ENCODE measurements at regions not wholly inside any gene's neighbourhood (a gene's known extent, or its start where the extent isn't known, plus 50 kb on each side); places are given as distances from the start of the nearest gene placed in this dataset.

DNA sequence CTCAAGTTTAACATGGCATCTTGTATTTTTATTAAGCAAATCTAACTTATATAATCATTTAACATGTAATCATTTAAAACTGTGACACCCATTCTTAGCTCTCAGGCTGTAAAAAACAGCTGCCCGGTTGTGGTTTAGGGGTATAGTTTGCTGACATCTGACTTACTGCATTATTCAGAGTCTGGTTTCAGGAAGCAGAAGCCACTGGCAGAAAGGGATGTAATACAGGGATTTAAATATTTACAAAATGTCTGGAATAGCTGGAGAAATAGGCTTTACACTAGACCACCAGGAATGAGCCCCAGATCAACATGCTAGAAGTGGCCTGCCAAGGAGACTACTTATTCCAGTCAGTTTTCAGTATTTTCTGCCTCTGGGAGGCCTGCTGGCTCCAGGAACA is 421.1 kb downstream of the CD109 start (continued):
- TF ChIP-seq NANOG (IDR thresholded peaks at IDR 0.05; ENCODE audit: borderline replicate concordance), result no peak
- TF ChIP-seq, protein P1, sequence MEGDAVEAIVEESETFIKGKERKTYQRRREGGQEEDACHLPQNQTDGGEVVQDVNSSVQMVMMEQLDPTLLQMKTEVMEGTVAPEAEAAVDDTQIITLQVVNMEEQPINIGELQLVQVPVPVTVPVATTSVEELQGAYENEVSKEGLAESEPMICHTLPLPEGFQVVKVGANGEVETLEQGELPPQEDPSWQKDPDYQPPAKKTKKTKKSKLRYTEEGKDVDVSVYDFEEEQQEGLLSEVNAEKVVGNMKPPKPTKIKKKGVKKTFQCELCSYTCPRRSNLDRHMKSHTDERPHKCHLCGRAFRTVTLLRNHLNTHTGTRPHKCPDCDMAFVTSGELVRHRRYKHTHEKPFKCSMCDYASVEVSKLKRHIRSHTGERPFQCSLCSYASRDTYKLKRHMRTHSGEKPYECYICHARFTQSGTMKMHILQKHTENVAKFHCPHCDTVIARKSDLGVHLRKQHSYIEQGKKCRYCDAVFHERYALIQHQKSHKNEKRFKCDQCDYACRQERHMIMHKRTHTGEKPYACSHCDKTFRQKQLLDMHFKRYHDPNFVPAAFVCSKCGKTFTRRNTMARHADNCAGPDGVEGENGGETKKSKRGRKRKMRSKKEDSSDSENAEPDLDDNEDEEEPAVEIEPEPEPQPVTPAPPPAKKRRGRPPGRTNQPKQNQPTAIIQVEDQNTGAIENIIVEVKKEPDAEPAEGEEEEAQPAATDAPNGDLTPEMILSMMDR (conservative IDR thresholded peaks at IDR 0.05; ENCODE audit: low read depth in 2 of 2), result no peak

DNA sequence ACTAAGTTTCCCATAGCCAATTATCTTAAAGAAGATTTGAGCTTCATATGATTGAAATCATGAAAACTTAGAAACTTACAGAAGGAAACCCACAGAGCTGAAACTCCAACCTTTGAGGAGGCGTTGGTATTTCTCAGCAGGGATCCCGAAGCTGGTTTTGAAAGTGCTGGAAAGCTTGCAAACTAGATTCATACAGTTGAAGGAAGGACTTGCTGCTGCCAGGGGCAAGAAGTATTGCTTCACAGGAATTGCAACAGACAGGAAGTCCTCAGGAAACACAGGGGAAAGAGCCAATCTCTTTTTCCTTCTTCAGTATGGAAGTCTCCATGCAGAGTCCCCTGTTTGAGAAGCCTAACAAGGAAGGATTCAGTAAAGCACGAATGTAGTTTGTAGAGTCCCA is 419.7 kb downstream of the CD109 start:
- DNase-seq (ENCODE audit: low spot score), result no peak
- no peak for ATAC-seq
- Histone ChIP-seq H3K79me2 (replicated peaks; ENCODE audit: insufficient read depth) (no peaks in the 10 kb centered on the region), H2AFZ (no peak overlapping the region), H3K4me2 (no peak overlapping the region), H3F3A (replicated peaks; ENCODE audit: low read depth) (no peaks in the 10 kb centered on the region), H4K20me1 (replicated peaks; ENCODE audit: insufficient read depth) (no peaks in the 10 kb centered on the region), H3K4me1 (ENCODE audit: insufficient read depth) (no peaks in the 10 kb centered on the region), H3K36me3 (ENCODE audit: insufficient read depth) (no peaks in the 10 kb centered on the region), H3K9me2 (ENCODE audit: insufficient read depth) (no peaks in the 10 kb centered on the region; the same call in 1 of the 2 replicates), H3K27me3 (ENCODE audit: insufficient read depth) (no peaks in the 10 kb centered on the region), H3K4me3 (no peak overlapping the region), H3K27ac (ENCODE audit: low read depth) (no peak overlapping the region)
- Mint-ChIP-seq H3K27me3 (ENCODE audit: insufficient read depth, low read depth, poor library complexity) (no peaks in the 10 kb centered on the region), H3K9me3 (no peaks in the 10 kb centered on the region; the same call in 1 of the 3 replicates), H3K4me3 (no peak overlapping the region), H3K36me3 (ENCODE audit: low read depth) (no peaks in the 10 kb centered on the region), H3K4me1 (no peaks in the 10 kb centered on the region), H3K27ac (no peak overlapping the region)
- TF ChIP-seq JUNB (IDR thresholded peaks at IDR 0.05; ENCODE audit: unreplicated experiment) (no peak), STAT1 (IDR thresholded peaks at IDR 0.05; ENCODE audit: unreplicated experiment) (no peak), NANOG (IDR thresholded peaks at IDR 0.05; ENCODE audit: borderline replicate concordance) (no peak), ZNF114 (CRISPR knock-in tag; IDR thresholded peaks at IDR 0.05) (no peak), ZNF331 (CRISPR knock-in tag; IDR thresholded peaks at IDR 0.05; ENCODE audit: low read depth) (no peak), EZH2phosphoT487 (IDR thresholded peaks at IDR 0.05; ENCODE audit: unreplicated experiment) (no peak), EZH2 (IDR thresholded peaks at IDR 0.05; ENCODE audit: low read depth, unreplicated experiment) (no peak)
- TF ChIP-seq, protein P2, sequence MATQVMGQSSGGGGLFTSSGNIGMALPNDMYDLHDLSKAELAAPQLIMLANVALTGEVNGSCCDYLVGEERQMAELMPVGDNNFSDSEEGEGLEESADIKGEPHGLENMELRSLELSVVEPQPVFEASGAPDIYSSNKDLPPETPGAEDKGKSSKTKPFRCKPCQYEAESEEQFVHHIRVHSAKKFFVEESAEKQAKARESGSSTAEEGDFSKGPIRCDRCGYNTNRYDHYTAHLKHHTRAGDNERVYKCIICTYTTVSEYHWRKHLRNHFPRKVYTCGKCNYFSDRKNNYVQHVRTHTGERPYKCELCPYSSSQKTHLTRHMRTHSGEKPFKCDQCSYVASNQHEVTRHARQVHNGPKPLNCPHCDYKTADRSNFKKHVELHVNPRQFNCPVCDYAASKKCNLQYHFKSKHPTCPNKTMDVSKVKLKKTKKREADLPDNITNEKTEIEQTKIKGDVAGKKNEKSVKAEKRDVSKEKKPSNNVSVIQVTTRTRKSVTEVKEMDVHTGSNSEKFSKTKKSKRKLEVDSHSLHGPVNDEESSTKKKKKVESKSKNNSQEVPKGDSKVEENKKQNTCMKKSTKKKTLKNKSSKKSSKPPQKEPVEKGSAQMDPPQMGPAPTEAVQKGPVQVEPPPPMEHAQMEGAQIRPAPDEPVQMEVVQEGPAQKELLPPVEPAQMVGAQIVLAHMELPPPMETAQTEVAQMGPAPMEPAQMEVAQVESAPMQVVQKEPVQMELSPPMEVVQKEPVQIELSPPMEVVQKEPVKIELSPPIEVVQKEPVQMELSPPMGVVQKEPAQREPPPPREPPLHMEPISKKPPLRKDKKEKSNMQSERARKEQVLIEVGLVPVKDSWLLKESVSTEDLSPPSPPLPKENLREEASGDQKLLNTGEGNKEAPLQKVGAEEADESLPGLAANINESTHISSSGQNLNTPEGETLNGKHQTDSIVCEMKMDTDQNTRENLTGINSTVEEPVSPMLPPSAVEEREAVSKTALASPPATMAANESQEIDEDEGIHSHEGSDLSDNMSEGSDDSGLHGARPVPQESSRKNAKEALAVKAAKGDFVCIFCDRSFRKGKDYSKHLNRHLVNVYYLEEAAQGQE (IDR thresholded peaks at IDR 0.05; ENCODE audit: unreplicated experiment), result no peak
- TF ChIP-seq, protein P1 (conservative IDR thresholded peaks at IDR 0.05; ENCODE audit: low read depth in 2 of 2), result no peak
- TF ChIP-seq, protein P3, sequence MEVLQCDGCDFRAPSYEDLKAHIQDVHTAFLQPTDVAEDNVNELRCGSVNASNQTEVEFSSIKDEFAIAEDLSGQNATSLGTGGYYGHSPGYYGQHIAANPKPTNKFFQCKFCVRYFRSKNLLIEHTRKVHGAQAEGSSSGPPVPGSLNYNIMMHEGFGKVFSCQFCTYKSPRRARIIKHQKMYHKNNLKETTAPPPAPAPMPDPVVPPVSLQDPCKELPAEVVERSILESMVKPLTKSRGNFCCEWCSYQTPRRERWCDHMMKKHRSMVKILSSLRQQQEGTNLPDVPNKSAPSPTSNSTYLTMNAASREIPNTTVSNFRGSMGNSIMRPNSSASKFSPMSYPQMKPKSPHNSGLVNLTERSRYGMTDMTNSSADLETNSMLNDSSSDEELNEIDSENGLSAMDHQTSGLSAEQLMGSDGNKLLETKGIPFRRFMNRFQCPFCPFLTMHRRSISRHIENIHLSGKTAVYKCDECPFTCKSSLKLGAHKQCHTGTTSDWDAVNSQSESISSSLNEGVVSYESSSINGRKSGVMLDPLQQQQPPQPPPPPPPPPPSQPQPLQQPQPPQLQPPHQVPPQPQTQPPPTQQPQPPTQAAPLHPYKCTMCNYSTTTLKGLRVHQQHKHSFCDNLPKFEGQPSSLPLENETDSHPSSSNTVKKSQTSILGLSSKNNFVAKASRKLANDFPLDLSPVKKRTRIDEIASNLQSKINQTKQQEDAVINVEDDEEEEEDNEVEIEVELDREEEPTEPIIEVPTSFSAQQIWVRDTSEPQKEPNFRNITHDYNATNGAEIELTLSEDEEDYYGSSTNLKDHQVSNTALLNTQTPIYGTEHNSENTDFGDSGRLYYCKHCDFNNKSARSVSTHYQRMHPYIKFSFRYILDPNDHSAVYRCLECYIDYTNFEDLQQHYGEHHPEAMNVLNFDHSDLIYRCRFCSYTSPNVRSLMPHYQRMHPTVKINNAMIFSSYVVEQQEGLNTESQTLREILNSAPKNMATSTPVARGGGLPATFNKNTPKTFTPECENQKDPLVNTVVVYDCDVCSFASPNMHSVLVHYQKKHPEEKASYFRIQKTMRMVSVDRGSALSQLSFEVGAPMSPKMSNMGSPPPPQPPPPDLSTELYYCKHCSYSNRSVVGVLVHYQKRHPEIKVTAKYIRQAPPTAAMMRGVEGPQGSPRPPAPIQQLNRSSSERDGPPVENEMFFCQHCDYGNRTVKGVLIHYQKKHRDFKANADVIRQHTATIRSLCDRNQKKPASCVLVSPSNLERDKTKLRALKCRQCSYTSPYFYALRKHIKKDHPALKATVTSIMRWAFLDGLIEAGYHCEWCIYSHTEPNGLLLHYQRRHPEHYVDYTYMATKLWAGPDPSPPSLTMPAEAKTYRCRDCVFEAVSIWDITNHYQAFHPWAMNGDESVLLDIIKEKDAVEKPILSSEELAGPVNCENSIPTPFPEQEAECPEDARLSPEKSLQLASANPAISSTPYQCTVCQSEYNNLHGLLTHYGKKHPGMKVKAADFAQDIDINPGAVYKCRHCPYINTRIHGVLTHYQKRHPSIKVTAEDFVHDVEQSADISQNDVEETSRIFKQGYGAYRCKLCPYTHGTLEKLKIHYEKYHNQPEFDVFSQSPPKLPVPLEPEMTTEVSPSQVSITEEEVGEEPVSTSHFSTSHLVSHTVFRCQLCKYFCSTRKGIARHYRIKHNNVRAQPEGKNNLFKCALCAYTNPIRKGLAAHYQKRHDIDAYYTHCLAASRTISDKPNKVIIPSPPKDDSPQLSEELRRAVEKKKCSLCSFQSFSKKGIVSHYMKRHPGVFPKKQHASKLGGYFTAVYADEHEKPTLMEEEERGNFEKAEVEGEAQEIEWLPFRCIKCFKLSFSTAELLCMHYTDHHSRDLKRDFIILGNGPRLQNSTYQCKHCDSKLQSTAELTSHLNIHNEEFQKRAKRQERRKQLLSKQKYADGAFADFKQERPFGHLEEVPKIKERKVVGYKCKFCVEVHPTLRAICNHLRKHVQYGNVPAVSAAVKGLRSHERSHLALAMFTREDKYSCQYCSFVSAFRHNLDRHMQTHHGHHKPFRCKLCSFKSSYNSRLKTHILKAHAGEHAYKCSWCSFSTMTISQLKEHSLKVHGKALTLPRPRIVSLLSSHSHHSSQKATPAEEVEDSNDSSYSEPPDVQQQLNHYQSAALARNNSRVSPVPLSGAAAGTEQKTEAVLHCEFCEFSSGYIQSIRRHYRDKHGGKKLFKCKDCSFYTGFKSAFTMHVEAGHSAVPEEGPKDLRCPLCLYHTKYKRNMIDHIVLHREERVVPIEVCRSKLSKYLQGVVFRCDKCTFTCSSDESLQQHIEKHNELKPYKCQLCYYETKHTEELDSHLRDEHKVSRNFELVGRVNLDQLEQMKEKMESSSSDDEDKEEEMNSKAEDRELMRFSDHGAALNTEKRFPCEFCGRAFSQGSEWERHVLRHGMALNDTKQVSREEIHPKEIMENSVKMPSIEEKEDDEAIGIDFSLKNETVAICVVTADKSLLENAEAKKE (CRISPR knock-in tag; IDR thresholded peaks at IDR 0.05), result no peak

All from GM23338 (cell line).